DND-41 (cell line): ENCODE measurements at regions not wholly inside any gene's neighbourhood (a gene's known extent, or its start where the extent isn't known, plus 50 kb on each side); places are given as distances from the start of the nearest gene placed in this dataset.

Experiments used
- CTCF ChIP-seq: IDR thresholded peaks from 2 replicates; pipeline ENCODE4 v1.5.1; 2012; ENCODE audit warnings: borderline replicate concordance, low read length, moderate library complexity, mild to moderate bottlenecking; ENCODE audit not compliant: poor library complexity, severe bottlenecking; ENCODE audit errors: extremely low read depth
- EZH2 ChIP-seq: IDR thresholded peaks from 3 replicates; pipeline ENCODE4 v1.6.1; 2012; ENCODE audit warnings: borderline replicate concordance, low read depth, mild to moderate bottlenecking, moderate library complexity, low read length, inconsistent platforms; ENCODE audit not compliant: severe bottlenecking

- TF ChIP-seq CTCF (no peak), EZH2 (no peak)
Measured at GRCh38 chr20:56781108-56781739, 152.1 kb downstream of the TFAP2C start.
